H1 (cell line): ENCODE measurements at regions not wholly inside any gene's neighbourhood (a gene's known extent, or its start where the extent isn't known, plus 50 kb on each side); places are given as distances from the start of the nearest gene placed in this dataset.

Source experiments
- CTCF ChIA-PET: fragments of 300-600 bp; sonication (Branson Sonifier 250); formaldehyde crosslinking; loops from one replicate; lab custom pipeline; 2021; ENCODE audit not compliant: partially characterized antibody; lab: Charles Lee
- POLR2A ChIA-PET: fragments of 300-600 bp; sonication (Branson Sonifier 250); formaldehyde crosslinking; loops from one replicate; lab custom pipeline; 2021; ENCODE audit warnings: inconsistent platforms; ENCODE audit not compliant: partially characterized antibody; lab: Charles Lee
- DNase-seq, 2 experiments: peaks; one replicate each; pipeline versions ENCODE4 v3.0.0 to v3.0.0-alpha.2; 2010 to 2022; ENCODE audit warnings: low spot score in 2 of 2, low read depth in 1 of 2, mixed read lengths in 1 of 2
- FAIRE-seq: peaks from 2 replicates; lab custom pipeline; 2011; peaks lifted over from hg19 to GRCh38; lab: Jason Lieb, UNC
- H2AFZ ChIP-seq: 2 replicates; pipeline ENCODE4 v1.8.1; 2012; ENCODE audit warnings: low read length, inconsistent platforms
- H2AK5ac ChIP-seq: 2 replicates; pipeline ENCODE4 v1.6.1; 2013; ENCODE audit warnings: low read depth, low read length
- H2BK120ac ChIP-seq: replicated peaks from 2 replicates; pipeline ENCODE3; 2013; ENCODE audit warnings: low read depth, low read length, inconsistent platforms
- H2BK12ac ChIP-seq: 2 replicates; pipeline ENCODE4 v1.6.1; 2013; ENCODE audit warnings: low read depth, low read length
- H2BK15ac ChIP-seq: 2 replicates; pipeline ENCODE4 v1.6.1; 2013; ENCODE audit warnings: low read length
- H2BK20ac ChIP-seq: 2 replicates; pipeline ENCODE4 v1.6.1; 2013; ENCODE audit warnings: low read length
- H2BK5ac ChIP-seq: 2 replicates; pipeline ENCODE4 v1.6.1; 2013; ENCODE audit warnings: low read depth, low read length
- H3K14ac ChIP-seq: 2 replicates; pipeline ENCODE4 v1.6.1; 2013; ENCODE audit warnings: inconsistent platforms; ENCODE audit not compliant: insufficient read length
- H3K18ac ChIP-seq: 2 replicates; pipeline ENCODE4 v1.6.1; 2013; ENCODE audit warnings: low read length; ENCODE audit errors: extremely low read depth
- H3K23ac ChIP-seq: 2 replicates; pipeline ENCODE4 v1.6.1; 2013; ENCODE audit warnings: inconsistent platforms; ENCODE audit not compliant: insufficient read length
- H3K23me2 ChIP-seq: 2 replicates; pipeline ENCODE4 v1.6.1; 2013; ENCODE audit warnings: low read depth, low read length
- H3K27ac ChIP-seq: 2 replicates; pipeline ENCODE4 v1.6.1; 2011; ENCODE audit warnings: low read depth, low read length, inconsistent platforms
- H3K27me3 ChIP-seq, 4 experiments: replicated peaks in 1 of 4; 1 replicate in 1 of 4; 2 replicates in 3 of 4; pipeline versions ENCODE4 v1.6.1 to v1.8.1; 2011 to 2013; ENCODE audit warnings: low read length in 3 of 4, mild to moderate bottlenecking in 3 of 4, inconsistent platforms in 2 of 4, mixed read lengths in 2 of 4, moderate library complexity in 1 of 4; ENCODE audit not compliant: control insufficient read depth in 3 of 4, insufficient read depth in 3 of 4; ENCODE audit errors: extremely low read depth in 1 of 4
- H3K36me3 ChIP-seq, 4 experiments: 2 replicates each; pipeline versions ENCODE4 v1.6.1 to v1.8.1; 2011 to 2013; ENCODE audit warnings: mild to moderate bottlenecking in 4 of 4, low read length in 3 of 4, moderate library complexity in 2 of 4, control low read depth in 1 of 4, inconsistent platforms in 1 of 4; ENCODE audit not compliant: insufficient read depth in 4 of 4, control insufficient read depth in 2 of 4
- H3K4ac ChIP-seq: replicated peaks from 2 replicates; pipeline ENCODE3; 2013; ENCODE audit warnings: low read length, low read depth, mixed read lengths, inconsistent platforms; ENCODE audit not compliant: insufficient read length
- H3K4me1 ChIP-seq, 4 experiments: replicated peaks in 1 of 4; 1 replicate in 1 of 4; 2 replicates in 3 of 4; pipeline versions ENCODE4 v1.6.1 to v1.8.1; 2011 to 2013; ENCODE audit warnings: low read length in 3 of 4, inconsistent platforms in 2 of 4, mixed read lengths in 1 of 4; ENCODE audit not compliant: insufficient read depth in 4 of 4, control insufficient read depth in 3 of 4
- H3K4me2 ChIP-seq, 2 experiments: 2 replicates each; pipeline versions ENCODE4 v1.6.1 to v1.8.1; 2011 to 2013; ENCODE audit warnings: low read depth in 2 of 2, low read length in 2 of 2, control low read depth in 1 of 2, inconsistent platforms in 1 of 2, mild to moderate bottlenecking in 1 of 2; ENCODE audit not compliant: insufficient read depth in 1 of 2
- H3K4me3 ChIP-seq, 4 experiments: fragments of 200-600, 300-600 bp in 1 of 4; sonication (generic), shearing (Covaris generic), sonication (Bioruptor Twin) in 1 of 4; 2 replicates each; pipeline versions ENCODE4 v1.5.1 to v1.8.1; 2011 to 2016; ENCODE audit warnings: low read length in 4 of 4, low read depth in 3 of 4, control low read depth in 2 of 4, inconsistent platforms in 2 of 4, mild to moderate bottlenecking in 2 of 4, mixed read lengths in 1 of 4, moderate library complexity in 1 of 4; ENCODE audit not compliant: insufficient read depth in 2 of 4; ENCODE audit errors: extremely low read depth in 1 of 4
- H3K56ac ChIP-seq: replicated peaks from 2 replicates; pipeline ENCODE3; 2013; ENCODE audit warnings: low read depth, mild to moderate bottlenecking, mixed read lengths, low read length, inconsistent platforms; ENCODE audit not compliant: insufficient read length
- H3K79me1 ChIP-seq: 2 replicates; pipeline ENCODE4 v1.6.1; 2013; ENCODE audit warnings: low read depth, low read length, control low read depth
- H3K79me2 ChIP-seq, 2 experiments: 2 replicates each; pipeline versions ENCODE4 v1.6.1 to v1.8.1; 2012 to 2013; ENCODE audit warnings: low read length in 2 of 2, mild to moderate bottlenecking in 2 of 2, inconsistent platforms in 1 of 2; ENCODE audit not compliant: insufficient read depth in 2 of 2, control insufficient read depth in 1 of 2
- H3K9ac ChIP-seq, 4 experiments: replicated peaks in 1 of 4; 1 replicate in 1 of 4; 2 replicates in 3 of 4; pipeline versions ENCODE4 v1.6.1 to v1.8.1; 2011 to 2013; ENCODE audit warnings: low read depth in 3 of 4, low read length in 3 of 4, control low read depth in 2 of 4, mild to moderate bottlenecking in 2 of 4, moderate library complexity in 2 of 4, inconsistent platforms in 1 of 4; ENCODE audit errors: extremely low read depth in 1 of 4
- H3K9me3 ChIP-seq, 2 experiments: 2 replicates each; pipeline versions ENCODE4 v1.6.1 to v1.8.1; 2012 to 2013; ENCODE audit warnings: mild to moderate bottlenecking in 2 of 2, moderate library complexity in 2 of 2, control low read depth in 1 of 2, inconsistent platforms in 1 of 2, low read depth in 1 of 2, low read length in 1 of 2, mixed read lengths in 1 of 2; ENCODE audit not compliant: insufficient read depth in 2 of 2
- H4K20me1 ChIP-seq, 2 experiments: replicated peaks in 1 of 2; 2 replicates each; pipeline versions ENCODE3 to v1.8.1; 2011 to 2013; ENCODE audit warnings: inconsistent platforms in 2 of 2, low read length in 2 of 2, mild to moderate bottlenecking in 1 of 2; ENCODE audit not compliant: insufficient read depth in 2 of 2, control insufficient read depth in 1 of 2
- H4K5ac ChIP-seq: 2 replicates; pipeline ENCODE4 v1.6.1; 2013; ENCODE audit warnings: low read length, low read depth, mixed read lengths, inconsistent platforms; ENCODE audit not compliant: insufficient read length
- H4K8ac ChIP-seq: 2 replicates; pipeline ENCODE4 v1.8.0; 2013; ENCODE audit warnings: mild to moderate bottlenecking, moderate library complexity, low read length, inconsistent platforms; ENCODE audit not compliant: insufficient read depth; ENCODE audit errors: extremely low read depth
- H4K91ac ChIP-seq: replicated peaks from 2 replicates; pipeline ENCODE3; 2013; ENCODE audit warnings: low read length, mixed read lengths, inconsistent platforms; ENCODE audit not compliant: insufficient read length
- ASH2L ChIP-seq: fragments of 200-600, 300-600 bp; sonication (generic); IDR thresholded peaks from one replicate; pipeline ENCODE4 v1.7.1; 2017; ENCODE audit warnings: low read length
- CBX5 ChIP-seq: fragments of 300-800, 300-1000 bp; sonication (generic); IDR thresholded peaks from 2 replicates; pipeline ENCODE4 v1.7.1; 2016; ENCODE audit warnings: antibody characterized with exemption, low read length, low read depth
- HDAC2 ChIP-seq, 2 experiments: fragments of 300-600 bp in 1 of 2; sonication (generic) in 1 of 2; IDR thresholded peaks; 2 replicates each; pipeline ENCODE4 v1.6.1; 2011 to 2012; ENCODE audit warnings: low read depth in 2 of 2, low read length in 2 of 2, mild to moderate bottlenecking in 2 of 2, moderate library complexity in 2 of 2, borderline replicate concordance in 1 of 2, inconsistent platforms in 1 of 2
- JUN ChIP-seq: IDR thresholded peaks from 2 replicates; pipeline ENCODE4 v1.6.1; 2011; ENCODE audit warnings: low read depth, mild to moderate bottlenecking, improper control_type of control experiment, low read length
- JUND ChIP-seq: IDR thresholded peaks from 2 replicates; pipeline ENCODE4 v1.6.1; 2011; ENCODE audit warnings: mild to moderate bottlenecking, improper control_type of control experiment, low read length
- KDM5A ChIP-seq: fragments of 200-600 bp; IDR thresholded peaks from 2 replicates; pipeline ENCODE4 v1.7.1; 2012; ENCODE audit warnings: mild to moderate bottlenecking, low read length, inconsistent platforms, mixed read lengths
- SRF ChIP-seq: IDR thresholded peaks from 2 replicates; pipeline ENCODE4 v1.6.1; 2011; ENCODE audit warnings: mild to moderate bottlenecking, low read depth, low read length, moderate library complexity
- WGBS, 2 experiments: shearing (Covaris generic) in 1 of 2; methylation state at CpG; one replicate each; pipeline versions ENCODE4 v1.1.6 to v1.1.7; 2013 to 2015; ENCODE audit warnings: low lambda C conversion rate in 2 of 2, mixed read lengths in 2 of 2, inconsistent platforms in 1 of 2, low coverage in 1 of 2, missing lambda C conversion rate in 1 of 2; ENCODE audit not compliant: insufficient replicate concordance in 2 of 2, insufficient coverage in 1 of 2, insufficient read length in 1 of 2; ENCODE audit errors: extremely low coverage in 1 of 2, missing lambda C conversion rate in 1 of 2; 5-methylcytosine and 5-hydroxymethylcytosine counted together

DNA sequence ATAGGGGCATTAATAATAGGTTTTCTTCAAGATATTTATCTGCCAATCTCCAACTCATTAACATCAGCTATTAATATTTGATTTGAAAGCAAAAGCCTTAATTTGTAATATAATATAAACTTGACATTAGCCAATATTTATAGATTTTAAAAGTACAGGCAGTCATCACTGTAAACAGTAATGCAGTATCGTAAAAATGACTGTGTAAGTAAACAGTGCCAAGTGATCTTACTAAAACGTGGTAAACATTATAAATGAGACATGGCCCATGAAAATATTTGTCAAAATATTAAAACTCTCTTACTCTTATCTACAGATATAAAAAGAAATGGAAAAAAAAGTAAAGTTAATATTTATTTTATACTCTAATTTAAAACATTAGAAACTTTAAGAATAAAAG is 101.6 kb upstream of the EPHA6 start:
- POLR2A ChIA-PET: no interaction called here
- no peaks in the 10 kb centered on the region for H3K79me2 ChIP-seq
- H3K9me3 ChIP-seq: no peaks in the 10 kb centered on the region
- TF ChIP-seq JUND (no peak), CBX5 (no peak), ASH2L (no peak), HDAC2 (IDR thresholded peaks at IDR 0.05; ENCODE audit: borderline replicate concordance in 1 of 2, low read depth in 2 of 2, low read length in 2 of 2) (no peak), JUN (no peak), KDM5A (no peak), SRF (no peak)

More for the DNA sequence above, 101.6 kb upstream of the EPHA6 start:
- no peak overlapping the region for H3K27ac ChIP-seq
- no peaks in the 10 kb centered on the region for H3K79me1 ChIP-seq
- H3K4me1 ChIP-seq: no peaks in the 10 kb centered on the region
- no peak overlapping the region for H3K4me3 ChIP-seq
- no peak overlapping the region for H2BK120ac ChIP-seq
- H4K91ac ChIP-seq: no peak overlapping the region
- no peaks in the 10 kb centered on the region for H3K36me3 ChIP-seq
- no peak for DNase-seq
- H4K5ac ChIP-seq: no peak overlapping the region
- H3K4me2 ChIP-seq: no peak overlapping the region
- no peak overlapping the region for H2BK5ac ChIP-seq
- no peak overlapping the region for H4K8ac ChIP-seq
- H2BK15ac ChIP-seq: no peak overlapping the region
- no peak for FAIRE-seq
- H3K18ac ChIP-seq: no peak overlapping the region
- H2AK5ac ChIP-seq: no peak overlapping the region
- no peak overlapping the region for H2AFZ ChIP-seq
- H3K27me3 ChIP-seq: no peaks in the 10 kb centered on the region
- H3K56ac ChIP-seq: no peak overlapping the region
- H2BK12ac ChIP-seq: no peak overlapping the region
- H3K4ac ChIP-seq: no peak overlapping the region
- H3K9ac ChIP-seq: no peak overlapping the region
- H2BK20ac ChIP-seq: no peak overlapping the region
- no peaks in the 10 kb centered on the region for H4K20me1 ChIP-seq
- CTCF ChIA-PET: no interaction called here
- no peaks in the 10 kb centered on the region for H3K23me2 ChIP-seq
- H3K23ac ChIP-seq: no peak overlapping the region
- H3K14ac ChIP-seq: no peak overlapping the region
- WGBS, 2 experiments: 89% methylated on average over 2 of the region's 2 CpGs; no CpG with 5 or more reads in 1 of the 2 experiments
